Activated naive CD4-positive, alpha-beta T cell treated with anti-CD3 and anti-CD28 coated beads for 36 hours (primary cell): ENCODE measurements at regions not wholly inside any gene's neighbourhood (a gene's known extent, or its start where the extent isn't known, plus 50 kb on each side); places are given as distances from the start of the nearest gene placed in this dataset.

Experiments
- CTCF ChIA-PET: fragments of 350-600 bp; sonication (Branson Sonifier 250); formaldehyde crosslinking; loops from one replicate; lab custom pipeline; 2021; ENCODE audit warnings: antibody characterized with exemption; lab: Charles Lee
- DNase-seq: peaks from one replicate; pipeline ENCODE4 v3.0.0-alpha.2; 2020
- H3K27ac Mint-ChIP-seq: one replicate; pipeline ENCODE4 v1.8.0; 2021; ENCODE audit warnings: mild to moderate bottlenecking, mixed read lengths
- H3K27me3 Mint-ChIP-seq: one replicate; pipeline ENCODE4 v1.8.0; 2021; ENCODE audit warnings: low read depth, mixed read lengths
- H3K36me3 Mint-ChIP-seq: one replicate; pipeline ENCODE4 v1.8.0; 2021; ENCODE audit warnings: low read depth, mixed read lengths
- H3K4me1 Mint-ChIP-seq: one replicate; pipeline ENCODE4 v1.8.0; 2021; ENCODE audit warnings: low read depth, mixed read lengths
- H3K4me3 Mint-ChIP-seq: one replicate; pipeline ENCODE4 v1.8.0; 2021; ENCODE audit warnings: mild to moderate bottlenecking, moderate library complexity, mixed read lengths
- H3K9me3 Mint-ChIP-seq: one replicate; pipeline ENCODE4 v1.8.0; 2021; ENCODE audit warnings: mixed read lengths
- intact Hi-C: fragments of 100-400 bp; cut with micrococcal nuclease; formaldehyde crosslinking; loops from one replicate; pipeline ENCODE4 v1.15.1; 2023

DNA sequence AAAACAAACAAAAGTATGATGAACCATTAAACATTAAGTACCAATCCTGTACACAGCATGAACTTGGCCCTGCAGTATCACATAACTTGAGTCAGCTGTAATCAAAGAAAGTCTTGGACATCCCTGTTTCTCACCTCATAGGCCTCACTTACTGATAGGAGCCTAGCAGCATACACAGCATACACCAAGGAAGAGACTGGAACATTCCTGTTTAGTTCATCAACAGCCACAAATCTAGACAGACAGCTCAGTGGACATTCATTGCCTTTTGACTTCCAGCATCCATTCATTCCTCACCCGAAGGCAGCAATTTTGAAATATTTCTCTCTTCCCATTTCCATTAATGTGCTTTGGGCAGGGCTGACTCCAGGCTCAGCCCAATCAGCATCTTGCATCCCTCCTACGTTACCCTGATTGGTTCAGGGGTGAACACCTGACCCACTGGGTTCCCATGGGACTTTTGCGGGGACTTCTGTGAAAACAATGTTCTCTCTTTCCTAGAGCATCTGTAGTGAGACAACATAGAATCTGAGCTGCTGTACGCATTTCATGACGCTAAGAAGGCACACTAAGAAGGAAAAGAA, 336.7 kb upstream of the ZFHX3 start:
- intact Hi-C loops, result no loop called here
- H3K4me1 Mint-ChIP-seq, result no peaks in the 10 kb centered on the region
- CTCF ChIA-PET, result no interaction called here
- peaks cover 2% of the 10 kb centered on the region for H3K27me3 Mint-ChIP-seq
- no peaks in the 10 kb centered on the region for H3K9me3 Mint-ChIP-seq
- H3K27ac Mint-ChIP-seq, result no peak overlapping the region
- H3K4me3 Mint-ChIP-seq, result no peak overlapping the region
- H3K36me3 Mint-ChIP-seq, result no peaks in the 10 kb centered on the region
- no peak for DNase-seq

- Mint-ChIP-seq H3K4me3 (no peak overlapping the region), H3K9me3 (no peaks in the 10 kb centered on the region)
- CTCF ChIA-PET, result no interaction called here
Observed at GRCh38 chr16:73383988-73384365, 336.0 kb upstream of the ZFHX3 start.

DNA sequence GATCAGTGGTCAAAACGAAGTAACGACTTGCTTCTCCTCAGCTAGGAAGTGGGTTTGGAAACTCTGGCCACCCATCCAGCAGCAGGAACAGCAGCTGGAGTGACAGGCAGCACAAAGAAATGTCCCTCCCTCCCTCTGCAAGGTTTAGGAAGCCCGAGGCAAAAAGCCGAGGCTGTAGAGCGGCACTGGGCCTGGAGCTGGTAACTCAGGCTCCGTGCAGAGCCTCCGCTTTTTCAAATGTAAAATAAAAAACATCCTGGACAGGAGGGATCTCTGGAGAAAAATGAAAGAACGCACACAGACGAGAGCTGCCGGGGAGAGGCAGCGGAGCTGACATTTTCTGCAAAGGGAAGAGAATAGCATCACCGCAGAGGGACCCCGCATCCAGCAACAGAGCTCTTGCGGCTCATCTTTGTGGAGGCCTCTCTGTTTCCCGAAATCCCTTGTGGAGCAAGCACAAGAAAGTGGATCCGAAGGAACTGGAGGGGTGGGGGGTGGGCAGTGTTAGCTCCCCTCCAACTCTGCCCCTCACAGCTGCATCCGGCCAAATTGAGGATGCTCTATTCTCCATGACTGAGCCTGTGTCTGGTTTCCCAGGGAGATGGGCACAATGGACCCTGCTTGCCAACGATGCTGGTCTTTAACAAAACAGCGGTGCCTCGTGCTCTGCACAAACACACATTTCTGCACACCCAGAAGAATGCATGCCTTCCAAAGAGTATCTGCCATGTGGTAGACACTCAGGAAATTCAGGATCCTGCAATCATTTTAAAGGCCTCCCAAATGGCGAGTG, 335.5 kb upstream of the ZFHX3 start:
- no peaks in the 10 kb centered on the region for H3K4me1 Mint-ChIP-seq
- CTCF ChIA-PET, result interaction anchor here (0.6 kb wide), 1 partner anchor 137 kb away, joined by 3 read pairs; no protein-coding TSS in a partner anchor

More at GRCh38 chr16:73383988-73384365, 336.0 kb upstream of the ZFHX3 start:
- Mint-ChIP-seq H3K4me1 (no peaks in the 10 kb centered on the region), H3K36me3 (no peaks in the 10 kb centered on the region), H3K27me3 (peaks cover 6% of the 10 kb centered on the region), H3K27ac (no peak overlapping the region)
- DNase-seq, result no peak
- intact Hi-C loops, result no loop called here

GRCh38 chr16:73378471-73378870, 330.5 kb upstream of the ZFHX3 start:
- H3K9me3 Mint-ChIP-seq, result no peaks in the 10 kb centered on the region
- CTCF ChIA-PET, result no interaction called here
- H3K27me3 Mint-ChIP-seq, result peaks cover 6% of the 10 kb centered on the region
- H3K4me3 Mint-ChIP-seq, result no peak overlapping the region
- no peak overlapping the region for H3K27ac Mint-ChIP-seq
- no peaks in the 10 kb centered on the region for H3K4me1 Mint-ChIP-seq
- no peaks in the 10 kb centered on the region for H3K36me3 Mint-ChIP-seq
- DNase-seq, result no peak
- intact Hi-C loops, result no loop called here

More for the DNA sequence above, 335.5 kb upstream of the ZFHX3 start:
- intact Hi-C loops, result no loop called here
- H3K27me3 Mint-ChIP-seq, result peaks cover 6% of the 10 kb centered on the region
- no peak for DNase-seq
- H3K27ac Mint-ChIP-seq, result no peak overlapping the region
- no peaks in the 10 kb centered on the region for H3K9me3 Mint-ChIP-seq
- H3K4me3 Mint-ChIP-seq, result no peak overlapping the region
- H3K36me3 Mint-ChIP-seq, result no peaks in the 10 kb centered on the region

DNA sequence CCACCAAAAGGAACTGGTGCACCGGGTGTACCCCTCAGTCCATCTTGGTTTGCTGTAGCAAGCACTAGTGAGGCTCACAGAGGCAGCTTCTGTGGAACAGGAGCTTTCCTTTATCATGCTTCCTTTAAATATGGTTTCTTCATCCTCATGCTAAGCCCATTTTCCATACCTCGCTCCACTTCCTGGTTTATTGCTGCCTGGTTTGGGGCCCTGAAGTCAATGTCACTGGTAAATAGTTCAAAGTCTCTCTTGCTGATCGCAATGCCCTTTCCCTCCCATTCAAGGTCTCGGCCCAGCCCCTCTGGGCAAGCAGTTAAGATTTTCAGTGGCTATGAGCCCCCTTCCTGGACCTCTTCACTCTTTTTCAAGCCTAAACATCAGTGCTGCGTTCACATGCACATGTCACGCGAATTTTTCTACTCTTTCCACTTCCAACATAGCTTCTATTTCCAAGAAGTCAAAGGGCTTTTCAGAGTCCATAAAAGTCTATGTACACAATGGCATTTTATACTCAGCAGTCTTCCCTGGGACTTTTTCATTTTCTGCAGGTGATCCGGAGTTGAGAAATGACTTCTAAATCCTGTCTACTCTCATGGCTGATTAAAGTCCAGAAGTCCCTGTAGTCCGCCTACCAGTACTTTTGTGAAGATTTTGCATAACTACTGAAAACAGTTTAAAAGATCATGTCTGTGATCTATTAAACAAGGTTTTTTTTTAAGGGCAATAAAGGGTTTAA, 323.8 kb upstream of the ZFHX3 start:
- no peaks in the 10 kb centered on the region for H3K27me3 Mint-ChIP-seq
- intact Hi-C loops, result no loop called here
- no peak for DNase-seq
- H3K4me1 Mint-ChIP-seq, result no peaks in the 10 kb centered on the region
- no peak overlapping the region for H3K4me3 Mint-ChIP-seq
- no peaks in the 10 kb centered on the region for H3K36me3 Mint-ChIP-seq
- CTCF ChIA-PET, result interaction anchor here (0.7 kb wide), 1 partner anchor 15 kb away, joined by 3 read pairs; no protein-coding TSS in a partner anchor
- no peaks in the 10 kb centered on the region for H3K9me3 Mint-ChIP-seq
- no peak overlapping the region for H3K27ac Mint-ChIP-seq

DNA sequence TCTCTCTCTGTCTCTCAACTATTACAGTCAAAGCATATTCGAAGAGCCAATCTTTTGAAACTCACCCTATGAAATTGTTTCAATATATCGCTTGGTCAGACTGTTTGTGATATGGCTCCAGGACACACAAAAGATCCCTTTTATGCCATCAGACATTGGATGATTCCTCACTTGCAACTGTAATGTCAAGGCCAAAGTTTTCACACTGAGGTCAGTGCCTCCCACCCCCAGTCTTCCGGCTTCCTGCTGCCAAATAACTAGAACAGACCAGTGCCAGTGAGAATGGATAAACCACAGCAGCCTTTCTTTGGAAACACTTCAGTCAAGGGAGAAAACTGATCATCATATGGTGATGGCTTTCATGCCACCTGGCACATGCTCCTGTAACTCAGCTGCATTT, 321.9 kb upstream of the ZFHX3 start:
- H3K9me3 Mint-ChIP-seq, result no peaks in the 10 kb centered on the region
- no peaks in the 10 kb centered on the region for H3K27me3 Mint-ChIP-seq
- H3K4me1 Mint-ChIP-seq, result no peaks in the 10 kb centered on the region
- no peak for DNase-seq
- H3K36me3 Mint-ChIP-seq, result no peaks in the 10 kb centered on the region
- CTCF ChIA-PET, result no interaction called here
- intact Hi-C loops, result no loop called here
- no peak overlapping the region for H3K4me3 Mint-ChIP-seq
- no peak overlapping the region for H3K27ac Mint-ChIP-seq

GRCh38 chr16:73368715-73369114, 320.8 kb upstream of the ZFHX3 start:
- no peak for DNase-seq
- no peak overlapping the region for H3K4me3 Mint-ChIP-seq
- no peaks in the 10 kb centered on the region for H3K9me3 Mint-ChIP-seq
- no peaks in the 10 kb centered on the region for H3K36me3 Mint-ChIP-seq
- no peaks in the 10 kb centered on the region for H3K4me1 Mint-ChIP-seq
- intact Hi-C loops, result no loop called here
- CTCF ChIA-PET, result no interaction called here
- no peak overlapping the region for H3K27ac Mint-ChIP-seq
- no peaks in the 10 kb centered on the region for H3K27me3 Mint-ChIP-seq

- no peak overlapping the region for H3K4me3 Mint-ChIP-seq
- no peaks in the 10 kb centered on the region for H3K27me3 Mint-ChIP-seq
- CTCF ChIA-PET, result no interaction called here
- no peak for DNase-seq
- H3K4me1 Mint-ChIP-seq, result no peaks in the 10 kb centered on the region
- intact Hi-C loops, result no loop called here
- peaks cover 1% of the 10 kb centered on the region for H3K9me3 Mint-ChIP-seq
- H3K36me3 Mint-ChIP-seq, result no peaks in the 10 kb centered on the region
- no peak overlapping the region for H3K27ac Mint-ChIP-seq
Observed at GRCh38 chr16:73365016-73365551, 317.2 kb upstream of the ZFHX3 start.

DNA sequence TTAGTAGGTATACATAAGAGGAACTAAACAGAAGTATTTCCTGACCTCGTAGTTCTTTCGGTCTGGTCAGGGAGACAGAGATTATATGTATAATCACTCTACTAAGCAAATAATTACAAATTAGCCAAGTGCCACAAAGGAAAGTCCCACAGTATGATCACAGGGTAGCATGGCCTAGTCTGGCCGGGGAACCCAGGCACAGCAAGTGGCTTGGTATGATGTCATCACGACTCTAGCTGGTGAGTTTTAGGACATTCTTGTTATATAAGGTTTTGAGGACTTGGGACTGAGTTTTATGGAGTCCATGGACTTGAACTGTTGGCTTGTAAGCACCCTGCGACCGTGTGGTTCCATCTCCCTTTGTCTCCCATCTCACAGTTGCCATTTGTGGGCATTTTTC, 316.5 kb upstream of the ZFHX3 start:
- H3K27ac Mint-ChIP-seq, result no peak overlapping the region
- CTCF ChIA-PET, result no interaction called here
- no peak for DNase-seq

GRCh38 chr16:73361061-73361460, 313.1 kb upstream of the ZFHX3 start:
- DNase-seq, result no peak
- H3K4me1 Mint-ChIP-seq, result no peaks in the 10 kb centered on the region
- H3K36me3 Mint-ChIP-seq, result no peaks in the 10 kb centered on the region
- no peaks in the 10 kb centered on the region for H3K27me3 Mint-ChIP-seq
- no peak overlapping the region for H3K4me3 Mint-ChIP-seq
- no peak overlapping the region for H3K27ac Mint-ChIP-seq
- H3K9me3 Mint-ChIP-seq, result peaks cover 1% of the 10 kb centered on the region
- intact Hi-C loops, result no loop called here
- CTCF ChIA-PET, result interaction anchor here (0.6 kb wide), 1 partner anchor 36 kb away, joined by 9 read pairs; no protein-coding TSS in a partner anchor

More for the DNA sequence above, 316.5 kb upstream of the ZFHX3 start:
- Mint-ChIP-seq H3K9me3 (peaks cover 1% of the 10 kb centered on the region), H3K27me3 (no peaks in the 10 kb centered on the region), H3K4me3 (no peak overlapping the region), H3K4me1 (no peaks in the 10 kb centered on the region), H3K36me3 (no peaks in the 10 kb centered on the region)
- intact Hi-C loops, result no loop called here

DNA sequence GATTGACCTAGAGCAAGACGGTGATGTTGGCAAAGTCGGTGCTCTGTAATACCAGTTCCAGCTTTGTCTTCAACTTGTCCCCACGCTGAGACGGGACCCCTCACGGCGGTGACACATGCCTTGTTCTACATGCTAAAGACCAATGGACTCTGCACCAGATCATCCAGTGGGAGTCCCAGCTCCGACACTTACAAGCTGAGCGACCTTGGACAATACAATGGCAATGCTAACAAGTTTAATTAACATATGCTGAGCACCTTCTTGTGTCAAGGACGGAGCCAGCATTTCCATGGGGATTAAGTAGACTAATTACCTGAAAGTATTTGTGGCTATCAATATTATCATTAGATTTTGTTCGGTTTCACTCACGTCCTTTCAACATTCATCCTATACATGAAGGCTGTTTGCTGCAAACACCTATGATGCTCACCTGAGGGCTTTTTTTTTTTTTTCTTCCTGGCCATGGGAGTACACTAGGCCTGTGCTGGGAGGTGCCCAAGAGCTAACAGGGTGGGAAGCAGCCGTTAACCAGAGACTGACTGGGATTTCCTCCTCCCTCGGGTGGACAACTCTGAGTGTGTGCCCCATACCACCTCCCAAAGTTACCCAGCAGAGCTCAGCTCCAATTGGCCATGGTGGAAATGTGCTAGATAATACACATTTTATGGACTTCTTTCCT, 308.6 kb upstream of the ZFHX3 start:
- intact Hi-C loops, result no loop called here
- Mint-ChIP-seq H3K27ac (no peak overlapping the region), H3K4me3 (no peak overlapping the region), H3K4me1 (no peaks in the 10 kb centered on the region), H3K9me3 (no peaks in the 10 kb centered on the region), H3K36me3 (no peaks in the 10 kb centered on the region), H3K27me3 (no peaks in the 10 kb centered on the region)
- CTCF ChIA-PET, result interaction anchor here (0.5 kb wide), 1 partner anchor 15 kb away, joined by 3 read pairs; no protein-coding TSS in a partner anchor
- DNase-seq, result no peak

DNA sequence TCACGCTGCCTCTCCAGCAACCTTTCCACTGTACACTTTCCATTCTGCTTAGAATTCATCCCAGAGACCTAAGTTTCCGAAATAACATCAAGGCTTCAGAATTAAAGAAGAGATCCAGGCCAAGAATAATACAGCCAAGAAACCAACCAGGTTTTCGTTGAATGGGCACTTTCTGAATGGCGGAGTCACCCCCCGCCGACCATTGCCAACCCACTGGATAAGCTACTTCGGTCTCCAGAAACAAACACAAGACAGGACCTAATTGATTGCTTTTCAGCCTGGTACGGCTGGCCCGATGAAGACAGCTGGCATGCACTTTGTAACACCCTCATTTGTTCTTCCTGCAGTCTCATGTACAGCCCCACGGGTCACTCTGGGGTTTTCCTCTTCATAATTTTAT, 308.1 kb upstream of the ZFHX3 start:
- no peak for DNase-seq
- no peaks in the 10 kb centered on the region for H3K4me1 Mint-ChIP-seq
- intact Hi-C loops, result no loop called here
- H3K36me3 Mint-ChIP-seq, result no peaks in the 10 kb centered on the region
- H3K9me3 Mint-ChIP-seq, result no peaks in the 10 kb centered on the region
- no peak overlapping the region for H3K27ac Mint-ChIP-seq
- H3K27me3 Mint-ChIP-seq, result no peaks in the 10 kb centered on the region
- CTCF ChIA-PET, result interaction anchor here (0.5 kb wide), 1 partner anchor 16 kb away, joined by 3 read pairs; no protein-coding TSS in a partner anchor
- H3K4me3 Mint-ChIP-seq, result no peak overlapping the region
